ENCODE measurements at regions not wholly inside any gene's neighbourhood (a gene's known extent, or its start where the extent isn't known, plus 50 kb on each side); places are given as distances from the start of the nearest gene placed in this dataset.

DNA sequence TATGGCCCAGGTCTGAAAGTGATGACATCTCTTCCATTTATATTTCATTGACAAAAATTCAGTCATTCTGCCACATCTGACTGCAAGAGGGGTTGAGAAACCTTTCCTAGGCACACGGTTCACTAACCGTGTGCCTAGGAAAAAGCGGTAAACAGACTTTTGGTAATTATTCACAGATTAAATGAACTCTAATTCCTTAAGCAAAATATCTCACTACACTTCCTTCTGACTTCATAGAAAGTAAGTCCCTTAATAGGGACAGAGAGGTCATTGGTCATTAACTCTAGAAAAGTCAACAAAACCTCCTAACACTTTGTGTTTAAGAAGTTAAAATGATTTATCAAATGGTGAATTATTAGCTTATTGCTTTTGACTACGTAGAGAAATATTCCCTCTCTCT lies 205.1 kb downstream of the PDHA2 start:
- TF ChIP-seq, protein P1, sequence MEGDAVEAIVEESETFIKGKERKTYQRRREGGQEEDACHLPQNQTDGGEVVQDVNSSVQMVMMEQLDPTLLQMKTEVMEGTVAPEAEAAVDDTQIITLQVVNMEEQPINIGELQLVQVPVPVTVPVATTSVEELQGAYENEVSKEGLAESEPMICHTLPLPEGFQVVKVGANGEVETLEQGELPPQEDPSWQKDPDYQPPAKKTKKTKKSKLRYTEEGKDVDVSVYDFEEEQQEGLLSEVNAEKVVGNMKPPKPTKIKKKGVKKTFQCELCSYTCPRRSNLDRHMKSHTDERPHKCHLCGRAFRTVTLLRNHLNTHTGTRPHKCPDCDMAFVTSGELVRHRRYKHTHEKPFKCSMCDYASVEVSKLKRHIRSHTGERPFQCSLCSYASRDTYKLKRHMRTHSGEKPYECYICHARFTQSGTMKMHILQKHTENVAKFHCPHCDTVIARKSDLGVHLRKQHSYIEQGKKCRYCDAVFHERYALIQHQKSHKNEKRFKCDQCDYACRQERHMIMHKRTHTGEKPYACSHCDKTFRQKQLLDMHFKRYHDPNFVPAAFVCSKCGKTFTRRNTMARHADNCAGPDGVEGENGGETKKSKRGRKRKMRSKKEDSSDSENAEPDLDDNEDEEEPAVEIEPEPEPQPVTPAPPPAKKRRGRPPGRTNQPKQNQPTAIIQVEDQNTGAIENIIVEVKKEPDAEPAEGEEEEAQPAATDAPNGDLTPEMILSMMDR (IDR thresholded peaks at IDR 0.05; ENCODE audit: low read length) = no peak
- no peak for TF ChIP-seq EZH2 (IDR thresholded peaks at IDR 0.05; ENCODE audit: borderline replicate concordance, low read length)
